ENCODE measurements at regions not wholly inside any gene's neighbourhood (a gene's known extent, or its start where the extent isn't known, plus 50 kb on each side); places are given as distances from the start of the nearest gene placed in this dataset.

DNA sequence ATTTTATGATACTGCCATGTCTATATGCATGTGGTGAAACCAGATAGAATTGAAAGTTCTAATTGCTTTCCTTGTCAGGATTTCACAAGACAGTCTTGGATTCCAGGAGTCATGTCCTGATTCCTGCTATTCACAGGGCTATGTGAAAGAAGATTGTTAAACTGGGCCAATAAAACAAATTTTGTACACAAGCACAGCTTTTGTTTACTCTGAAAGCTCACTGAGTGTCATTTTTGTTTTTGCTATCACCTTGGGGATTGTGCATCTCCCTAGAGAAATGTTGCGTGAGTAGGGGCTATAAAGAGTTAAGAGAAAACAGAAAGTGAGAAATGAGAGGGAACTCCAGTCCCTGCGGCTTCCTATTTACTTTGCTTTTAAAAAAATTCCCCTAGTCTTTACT is 627.5 kb downstream of the PKHD1 start:
- no peak overlapping the region for H3K4me3 ChIP-seq (replicated peaks in 1 of 3; ENCODE audit: insufficient read depth in 1 of 3, low read depth in 2 of 3, low read length in 3 of 3)
- no peaks in the 10 kb centered on the region for H4K20me1 ChIP-seq (ENCODE audit: insufficient read depth, low read length)
- H3K4me1 ChIP-seq (ENCODE audit: insufficient read depth, low read length), result no peaks in the 10 kb centered on the region
- no TSS peak for BruUV-seq (replicated peaks)
- no peak overlapping the region for H3K27ac ChIP-seq (ENCODE audit: extremely low read length, insufficient read depth, low read length)
- H2AFZ ChIP-seq (ENCODE audit: low read length), result no peak overlapping the region
- no peak overlapping the region for H3K9ac ChIP-seq (ENCODE audit: insufficient read depth, low read depth, low read length)
- no peaks in the 10 kb centered on the region for H3K79me2 ChIP-seq (ENCODE audit: insufficient read depth, low read length)
- no peaks in the 10 kb centered on the region for H3K9me3 ChIP-seq (ENCODE audit: low read length)
- no peaks in the 10 kb centered on the region for H3K27me3 ChIP-seq (ENCODE audit: control insufficient read depth in 1 of 2, insufficient read depth in 2 of 2, low read length in 2 of 2)
- no peak overlapping the region for H3K4me2 ChIP-seq (ENCODE audit: low read depth, low read length)
- FAIRE-seq (no peak), DNase-seq (ENCODE audit: low spot score) (no peak), ATAC-seq (no peak)
- 3% methylated on average over 2 of the region's 2 CpGs for WGBS (ENCODE audit: low lambda C conversion rate)
- TF ChIP-seq ZFP82 (CRISPR knock-in tag; IDR thresholded peaks at IDR 0.05; ENCODE audit: borderline replicate concordance), result no peak
- ChIA-PET CTCF (ENCODE audit: low intra/inter-chr PET ratio, low total read pairs) (no interaction called here), POLR2A (no interaction called here)
- intact Hi-C loops (cut with micrococcal nuclease; ENCODE audit: unreplicated experiment), result no loop called here
- H3K36me3 ChIP-seq (replicated peaks in 1 of 2; ENCODE audit: control insufficient read depth in 1 of 2, insufficient read depth in 2 of 2, low read length in 2 of 2), result no peaks in the 10 kb centered on the region
- in situ Hi-C loops (cut with HindIII; ENCODE audit: extremely low pct_ligation_motif_present, low pct_unique_long_range_greater_than_20kb), result no loop called here

DNA sequence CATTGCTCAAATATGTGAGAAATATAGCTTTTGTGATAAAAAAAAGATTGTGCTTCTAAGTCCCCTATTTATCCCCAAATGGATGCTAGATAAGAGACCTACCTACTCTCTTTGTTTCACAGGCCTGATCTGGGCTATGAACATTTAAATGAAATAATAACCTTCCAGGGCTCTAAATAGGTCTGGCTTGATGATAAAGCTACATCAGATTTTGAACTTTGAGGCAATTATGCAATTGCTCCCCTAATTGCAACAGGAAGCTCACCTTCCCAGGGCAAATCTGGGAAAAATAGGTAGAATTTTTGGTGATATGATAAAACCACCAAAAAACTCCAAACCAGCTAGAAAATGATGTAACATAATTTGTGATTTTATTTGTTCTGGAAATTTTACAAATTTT is 624.5 kb downstream of the PKHD1 start:
- no peak for DNase-seq (ENCODE audit: low spot score)
- Histone ChIP-seq H3K4me3 (replicated peaks in 1 of 3; ENCODE audit: insufficient read depth in 1 of 3, low read depth in 2 of 3, low read length in 3 of 3) (no peak overlapping the region), H4K20me1 (ENCODE audit: insufficient read depth, low read length) (no peaks in the 10 kb centered on the region), H3K4me2 (ENCODE audit: low read depth, low read length) (no peak overlapping the region), H3K9ac (ENCODE audit: insufficient read depth, low read depth, low read length) (no peak overlapping the region), H3K4me1 (ENCODE audit: insufficient read depth, low read length) (no peaks in the 10 kb centered on the region), H3K9me3 (ENCODE audit: low read length) (no peaks in the 10 kb centered on the region), H3K27ac (ENCODE audit: extremely low read length, insufficient read depth, low read length) (no peak overlapping the region), H3K27me3 (ENCODE audit: control insufficient read depth in 1 of 2, insufficient read depth in 2 of 2, low read length in 2 of 2) (no peaks in the 10 kb centered on the region), H2AFZ (ENCODE audit: low read length) (no peak overlapping the region), H3K36me3 (replicated peaks in 1 of 2; ENCODE audit: control insufficient read depth in 1 of 2, insufficient read depth in 2 of 2, low read length in 2 of 2) (no peaks in the 10 kb centered on the region), H3K79me2 (ENCODE audit: insufficient read depth, low read length) (no peaks in the 10 kb centered on the region)
- FAIRE-seq, result no peak
- ChIA-PET POLR2A (no interaction called here), CTCF (ENCODE audit: low intra/inter-chr PET ratio, low total read pairs) (no interaction called here)
- intact Hi-C loops (cut with micrococcal nuclease; ENCODE audit: unreplicated experiment), result no loop called here
- in situ Hi-C loops (cut with HindIII; ENCODE audit: extremely low pct_ligation_motif_present, low pct_unique_long_range_greater_than_20kb), result no loop called here
- BruUV-seq (replicated peaks), result no TSS peak
- no peak for TF ChIP-seq FOXO1 (CRISPR knock-in tag; IDR thresholded peaks at IDR 0.05)
- no peak for TF ChIP-seq MED8 (CRISPR knock-in tag; IDR thresholded peaks at IDR 0.05; ENCODE audit: insufficient replicate concordance)
- no peak for TF ChIP-seq TSC22D2 (CRISPR knock-in tag; IDR thresholded peaks at IDR 0.05; ENCODE audit: borderline replicate concordance)
- no peak for TF ChIP-seq NR1H2 (CRISPR knock-in tag; IDR thresholded peaks at IDR 0.05; ENCODE audit: borderline replicate concordance, low read depth)
- TF ChIP-seq THAP11 (CRISPR knock-in tag; IDR thresholded peaks at IDR 0.05), result no peak
- no peak for TF ChIP-seq ZMYM2 (CRISPR knock-in tag; IDR thresholded peaks at IDR 0.05)
- no peak for TF ChIP-seq ZBTB38 (CRISPR knock-in tag; IDR thresholded peaks at IDR 0.05)
- no peak for TF ChIP-seq ESRRA (CRISPR knock-in tag; IDR thresholded peaks at IDR 0.05; ENCODE audit: low read depth)
- TF ChIP-seq ZNF160 (CRISPR knock-in tag; IDR thresholded peaks at IDR 0.05), result no peak
- no peak for TF ChIP-seq ETV5 (CRISPR knock-in tag; IDR thresholded peaks at IDR 0.05; ENCODE audit: borderline replicate concordance)
- no peak for TF ChIP-seq MEF2D (CRISPR knock-in tag; IDR thresholded peaks at IDR 0.05)
- no peak for TF ChIP-seq GATAD2A (CRISPR knock-in tag; IDR thresholded peaks at IDR 0.05)
- TF ChIP-seq, protein P1, sequence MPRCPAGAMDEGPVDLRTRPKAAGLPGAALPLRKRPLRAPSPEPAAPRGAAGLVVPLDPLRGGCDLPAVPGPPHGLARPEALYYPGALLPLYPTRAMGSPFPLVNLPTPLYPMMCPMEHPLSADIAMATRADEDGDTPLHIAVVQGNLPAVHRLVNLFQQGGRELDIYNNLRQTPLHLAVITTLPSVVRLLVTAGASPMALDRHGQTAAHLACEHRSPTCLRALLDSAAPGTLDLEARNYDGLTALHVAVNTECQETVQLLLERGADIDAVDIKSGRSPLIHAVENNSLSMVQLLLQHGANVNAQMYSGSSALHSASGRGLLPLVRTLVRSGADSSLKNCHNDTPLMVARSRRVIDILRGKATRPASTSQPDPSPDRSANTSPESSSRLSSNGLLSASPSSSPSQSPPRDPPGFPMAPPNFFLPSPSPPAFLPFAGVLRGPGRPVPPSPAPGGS (CRISPR knock-in tag; IDR thresholded peaks at IDR 0.05), result no peak
- no peak for TF ChIP-seq KLF16 (CRISPR knock-in tag; IDR thresholded peaks at IDR 0.05)
- TF ChIP-seq, protein P2, sequence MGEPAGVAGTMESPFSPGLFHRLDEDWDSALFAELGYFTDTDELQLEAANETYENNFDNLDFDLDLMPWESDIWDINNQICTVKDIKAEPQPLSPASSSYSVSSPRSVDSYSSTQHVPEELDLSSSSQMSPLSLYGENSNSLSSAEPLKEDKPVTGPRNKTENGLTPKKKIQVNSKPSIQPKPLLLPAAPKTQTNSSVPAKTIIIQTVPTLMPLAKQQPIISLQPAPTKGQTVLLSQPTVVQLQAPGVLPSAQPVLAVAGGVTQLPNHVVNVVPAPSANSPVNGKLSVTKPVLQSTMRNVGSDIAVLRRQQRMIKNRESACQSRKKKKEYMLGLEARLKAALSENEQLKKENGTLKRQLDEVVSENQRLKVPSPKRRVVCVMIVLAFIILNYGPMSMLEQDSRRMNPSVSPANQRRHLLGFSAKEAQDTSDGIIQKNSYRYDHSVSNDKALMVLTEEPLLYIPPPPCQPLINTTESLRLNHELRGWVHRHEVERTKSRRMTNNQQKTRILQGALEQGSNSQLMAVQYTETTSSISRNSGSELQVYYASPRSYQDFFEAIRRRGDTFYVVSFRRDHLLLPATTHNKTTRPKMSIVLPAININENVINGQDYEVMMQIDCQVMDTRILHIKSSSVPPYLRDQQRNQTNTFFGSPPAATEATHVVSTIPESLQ (CRISPR knock-in tag; conservative IDR thresholded peaks at IDR 0.05), result no peak
- no peak for ATAC-seq
